Stimulated activated CD4-positive, alpha-beta T cell treated with anti-CD3 and anti-CD28 coated beads, Interleukin-1b, Interleukin-23, amount 100 ng/mL, for 48 hours (primary cell): ENCODE measurements at regions not wholly inside any gene's neighbourhood (a gene's known extent, or its start where the extent isn't known, plus 50 kb on each side); places are given as distances from the start of the nearest gene placed in this dataset.

Source experiments
- DNase-seq: peaks from one replicate; pipeline ENCODE4 v3.0.0-alpha.2; 2020

GRCh38 chr17:52831536-52831935 lies 673.0 kb upstream of the CA10 start:
- DNase-seq: no peak

GRCh38 chr17:52828621-52829020 lies 670.1 kb upstream of the CA10 start:
- no peak for DNase-seq

GRCh38 chr17:52827526-52827925 lies 669.0 kb upstream of the CA10 start:
- DNase-seq: no peak

- DNase-seq: no peak
Measured at GRCh38 chr17:52824542-52824941, 666.0 kb upstream of the CA10 start.

- DNase-seq: no peak
Measured at GRCh38 chr17:52823155-52823554, 664.6 kb upstream of the CA10 start.

- no peak for DNase-seq
Measured at GRCh38 chr17:52790359-52790955, 631.9 kb upstream of the CA10 start.

GRCh38 chr17:52789829-52790228 lies 631.3 kb upstream of the CA10 start:
- DNase-seq: no peak

- no peak for DNase-seq
Measured at GRCh38 chr17:52776234-52776633, 617.7 kb upstream of the CA10 start.

- DNase-seq: no peak
Measured at GRCh38 chr17:52762794-52763167, 604.3 kb upstream of the CA10 start.

GRCh38 chr17:52762147-52762793 lies 603.8 kb upstream of the CA10 start:
- DNase-seq: no peak

GRCh38 chr17:52759864-52760263 lies 601.4 kb upstream of the CA10 start:
- DNase-seq: no peak

- no peak for DNase-seq
Measured at GRCh38 chr17:52758481-52758880, 600.0 kb upstream of the CA10 start.

GRCh38 chr17:52756746-52757145 lies 598.2 kb upstream of the CA10 start:
- no peak for DNase-seq

GRCh38 chr17:52754838-52755237 lies 596.3 kb upstream of the CA10 start:
- DNase-seq: no peak

GRCh38 chr17:52751051-52751450 lies 592.5 kb upstream of the CA10 start:
- no peak for DNase-seq

GRCh38 chr17:52744179-52744578 lies 585.7 kb upstream of the CA10 start:
- no peak for DNase-seq

- no peak for DNase-seq
Measured at GRCh38 chr17:52740006-52740405, 581.5 kb upstream of the CA10 start.

GRCh38 chr17:52738791-52739190 lies 580.3 kb upstream of the CA10 start:
- no peak for DNase-seq

- no peak for DNase-seq
Measured at GRCh38 chr17:52737071-52737470, 578.6 kb upstream of the CA10 start.

- DNase-seq: no peak
Measured at GRCh38 chr17:52732841-52733240, 574.3 kb upstream of the CA10 start.

GRCh38 chr17:52724578-52724977 lies 566.1 kb upstream of the CA10 start:
- no peak for DNase-seq

GRCh38 chr17:52721910-52722309 lies 563.4 kb upstream of the CA10 start:
- no peak for DNase-seq

GRCh38 chr17:52710363-52710901 lies 551.9 kb upstream of the CA10 start:
- no peak for DNase-seq

- no peak for DNase-seq
Measured at GRCh38 chr17:52709724-52710123, 551.2 kb upstream of the CA10 start.

- DNase-seq: no peak
Measured at GRCh38 chr17:52696362-52696761, 537.8 kb upstream of the CA10 start.
